RWPE2 (cell line): ENCODE measurements at regions not wholly inside any gene's neighbourhood (a gene's known extent, or its start where the extent isn't known, plus 50 kb on each side); places are given as distances from the start of the nearest gene placed in this dataset.

ENCODE experiments used
- ATAC-seq: fragments of 200-7000 bp; cut with Tn5 transposase; 3 replicates; pipeline ENCODE4 v1.9.1; 2021; ENCODE audit warnings: low read depth
- DNase-seq: peaks from one replicate; pipeline ENCODE4 v3.0.0-alpha.2; 2020; ENCODE audit warnings: low spot score
- H3K27ac ChIP-seq: fragments of 450-650 bp; 2 replicates; pipeline ENCODE4 v1.5.1; 2017; ENCODE audit warnings: mild to moderate bottlenecking; ENCODE audit not compliant: poor library complexity, severe bottlenecking
- H3K27me3 ChIP-seq: fragments of 250-450 bp; sonication (Bioruptor Pico); 2 replicates; pipeline ENCODE4 v1.5.1; 2021; ENCODE audit warnings: mild to moderate bottlenecking, moderate library complexity; ENCODE audit not compliant: insufficient read depth, poor library complexity, severe bottlenecking
- H3K36me3 ChIP-seq: fragments of 250-450 bp; sonication (Bioruptor Pico); 2 replicates; pipeline ENCODE4 v1.5.1; 2020; ENCODE audit warnings: low read depth, mild to moderate bottlenecking, moderate library complexity
- H3K4me1 ChIP-seq: fragments of 250-450 bp; sonication (Bioruptor Pico); 2 replicates; pipeline ENCODE4 v1.5.1; 2021; ENCODE audit warnings: mild to moderate bottlenecking, moderate library complexity; ENCODE audit not compliant: insufficient read depth, poor library complexity, severe bottlenecking
- H3K4me3 ChIP-seq: fragments of 250-450 bp; sonication (Bioruptor Pico); 2 replicates; pipeline ENCODE4 v1.5.1; 2021; ENCODE audit warnings: mild to moderate bottlenecking, moderate library complexity; ENCODE audit not compliant: severe bottlenecking
- H3K9me3 ChIP-seq: fragments of 250-450 bp; sonication (Bioruptor Pico); 2 replicates; pipeline ENCODE4 v1.5.1; 2021; ENCODE audit warnings: mild to moderate bottlenecking, moderate library complexity; ENCODE audit not compliant: severe bottlenecking
- TF ChIP-seq, protein P1 (sequence below): fragments of 450-650 bp; IDR thresholded peaks from one replicate; pipeline ENCODE4 v1.5.1; 2017; ENCODE audit warnings: mild to moderate bottlenecking, moderate library complexity; ENCODE audit not compliant: poor library complexity, severe bottlenecking

DNA sequence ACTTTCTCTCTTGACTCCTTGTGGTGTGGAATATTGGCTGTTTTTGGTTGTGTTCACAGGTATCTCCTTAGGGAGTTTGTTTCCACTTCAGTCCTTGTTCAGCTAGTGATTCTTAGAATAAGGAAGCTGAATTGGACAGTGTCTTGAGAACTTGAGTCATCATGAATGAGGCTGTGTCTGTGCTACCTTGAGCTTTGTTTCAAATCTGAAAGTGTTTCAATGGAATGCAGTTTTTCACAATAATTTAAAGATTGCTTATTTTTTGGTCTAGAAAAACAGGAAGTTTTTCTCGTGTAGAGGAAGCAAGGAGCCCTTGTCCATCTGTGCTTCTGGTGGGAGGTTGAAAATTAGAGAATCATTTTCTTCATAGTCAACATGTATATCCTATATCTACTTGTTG lies 76.5 kb downstream of the ZNF518B start:
- DNase-seq (no peak), ATAC-seq (peak; percentile 44; the same call in 1 of the 3 replicates)
- TF ChIP-seq, protein P1, sequence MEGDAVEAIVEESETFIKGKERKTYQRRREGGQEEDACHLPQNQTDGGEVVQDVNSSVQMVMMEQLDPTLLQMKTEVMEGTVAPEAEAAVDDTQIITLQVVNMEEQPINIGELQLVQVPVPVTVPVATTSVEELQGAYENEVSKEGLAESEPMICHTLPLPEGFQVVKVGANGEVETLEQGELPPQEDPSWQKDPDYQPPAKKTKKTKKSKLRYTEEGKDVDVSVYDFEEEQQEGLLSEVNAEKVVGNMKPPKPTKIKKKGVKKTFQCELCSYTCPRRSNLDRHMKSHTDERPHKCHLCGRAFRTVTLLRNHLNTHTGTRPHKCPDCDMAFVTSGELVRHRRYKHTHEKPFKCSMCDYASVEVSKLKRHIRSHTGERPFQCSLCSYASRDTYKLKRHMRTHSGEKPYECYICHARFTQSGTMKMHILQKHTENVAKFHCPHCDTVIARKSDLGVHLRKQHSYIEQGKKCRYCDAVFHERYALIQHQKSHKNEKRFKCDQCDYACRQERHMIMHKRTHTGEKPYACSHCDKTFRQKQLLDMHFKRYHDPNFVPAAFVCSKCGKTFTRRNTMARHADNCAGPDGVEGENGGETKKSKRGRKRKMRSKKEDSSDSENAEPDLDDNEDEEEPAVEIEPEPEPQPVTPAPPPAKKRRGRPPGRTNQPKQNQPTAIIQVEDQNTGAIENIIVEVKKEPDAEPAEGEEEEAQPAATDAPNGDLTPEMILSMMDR, result no peak
- Histone ChIP-seq H3K36me3 (no peaks in the 10 kb centered on the region), H3K9me3 (no peaks in the 10 kb centered on the region), H3K27ac (no peak overlapping the region), H3K4me1 (no peaks in the 10 kb centered on the region), H3K27me3 (no peaks in the 10 kb centered on the region), H3K4me3 (no peak overlapping the region)

DNA sequence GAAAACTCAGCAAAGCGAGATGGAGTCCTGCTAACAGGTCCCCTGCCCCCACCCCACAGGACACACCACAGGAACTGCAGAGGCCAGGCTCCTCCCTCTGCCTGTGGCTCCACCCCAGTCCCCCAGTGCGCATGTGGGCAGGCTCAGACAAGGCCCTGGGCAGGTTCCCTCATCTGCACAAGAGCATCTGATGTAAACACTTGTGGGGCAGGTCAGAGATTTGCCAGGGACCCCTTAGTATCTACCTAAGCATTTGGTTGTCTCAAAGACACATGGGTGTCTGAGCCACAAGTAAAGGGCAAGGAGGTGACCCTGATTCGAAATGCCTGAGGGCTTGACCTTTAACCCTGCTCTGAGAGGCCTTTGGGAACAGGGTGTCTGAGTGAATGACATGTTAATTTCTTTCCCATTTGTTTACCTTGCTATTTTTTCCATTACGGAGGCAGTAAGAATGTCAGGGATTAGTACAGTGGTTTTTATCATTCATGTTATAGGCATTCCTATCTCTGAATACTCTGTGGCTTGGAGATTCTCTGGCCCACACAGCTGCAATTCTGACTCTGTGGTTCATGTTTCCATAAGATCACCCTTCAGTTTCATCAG lies 85.3 kb downstream of the ZNF518B start:
- TF ChIP-seq, protein P1, result no peak
- peak; percentile 89 for ATAC-seq
- no peak overlapping the region for H3K4me3 ChIP-seq
- no peaks in the 10 kb centered on the region for H3K36me3 ChIP-seq
- H3K9me3 ChIP-seq, result no peaks in the 10 kb centered on the region
- peaks cover 14% of the 10 kb centered on the region for H3K4me1 ChIP-seq
- no peak for DNase-seq
- no peaks in the 10 kb centered on the region for H3K27me3 ChIP-seq
- H3K27ac ChIP-seq, result peak overlapping the region; percentile 11

DNA sequence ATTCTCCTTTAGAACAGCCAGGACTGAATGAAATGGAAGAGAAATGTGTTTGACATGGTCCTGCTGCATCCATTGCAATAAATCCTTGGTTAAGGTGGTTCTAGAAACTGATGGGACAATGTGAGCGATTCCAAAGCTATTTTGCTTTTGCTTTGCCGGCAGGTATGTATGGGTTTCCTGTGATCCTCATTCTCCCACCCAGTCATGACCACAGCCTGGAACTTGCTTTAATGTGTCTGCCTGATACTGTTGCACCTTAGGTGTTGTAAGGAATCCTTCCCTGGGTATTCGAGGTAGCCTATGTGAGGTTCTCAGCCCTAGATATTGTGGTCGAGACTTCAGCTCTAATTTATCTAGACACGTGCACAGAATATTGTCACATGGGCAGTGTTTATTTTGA lies 86.1 kb downstream of the ZNF518B start:
- no peak; the same call in 2 of the 3 replicates for ATAC-seq

DNA sequence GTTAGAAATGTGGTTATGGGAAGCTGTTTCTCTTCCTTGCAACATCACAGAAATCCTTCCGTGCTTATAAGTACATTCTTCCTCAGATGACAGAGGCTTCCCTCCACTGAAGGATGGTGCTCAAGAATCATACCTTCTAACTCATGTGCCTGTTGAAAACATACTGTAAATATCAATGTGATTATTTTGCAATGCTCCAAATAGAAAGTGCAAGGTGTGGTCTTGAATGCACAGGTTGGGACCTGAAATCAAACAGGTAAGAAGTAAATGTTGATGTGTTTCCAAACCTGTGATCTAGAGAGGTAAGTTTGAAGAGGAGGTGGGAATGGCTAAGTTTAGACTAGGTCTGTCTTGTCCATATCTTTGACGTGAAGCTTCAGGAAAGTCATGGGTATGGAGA lies 87.7 kb downstream of the ZNF518B start:
- Histone ChIP-seq H3K27ac (no peak overlapping the region), H3K27me3 (no peaks in the 10 kb centered on the region), H3K4me3 (no peak overlapping the region), H3K4me1 (peaks cover 22% of the 10 kb centered on the region), H3K36me3 (no peaks in the 10 kb centered on the region), H3K9me3 (no peaks in the 10 kb centered on the region)
- TF ChIP-seq, protein P1, result no peak
- ATAC-seq, result no peak
- DNase-seq, result no peak

More for the DNA sequence above, 86.1 kb downstream of the ZNF518B start:
- no peaks in the 10 kb centered on the region for H3K27me3 ChIP-seq
- H3K36me3 ChIP-seq, result no peaks in the 10 kb centered on the region
- no peak overlapping the region for H3K27ac ChIP-seq
- H3K9me3 ChIP-seq, result no peaks in the 10 kb centered on the region
- peaks cover 22% of the 10 kb centered on the region for H3K4me1 ChIP-seq
- TF ChIP-seq, protein P1, result no peak
- no peak overlapping the region for H3K4me3 ChIP-seq
- no peak for DNase-seq

DNA sequence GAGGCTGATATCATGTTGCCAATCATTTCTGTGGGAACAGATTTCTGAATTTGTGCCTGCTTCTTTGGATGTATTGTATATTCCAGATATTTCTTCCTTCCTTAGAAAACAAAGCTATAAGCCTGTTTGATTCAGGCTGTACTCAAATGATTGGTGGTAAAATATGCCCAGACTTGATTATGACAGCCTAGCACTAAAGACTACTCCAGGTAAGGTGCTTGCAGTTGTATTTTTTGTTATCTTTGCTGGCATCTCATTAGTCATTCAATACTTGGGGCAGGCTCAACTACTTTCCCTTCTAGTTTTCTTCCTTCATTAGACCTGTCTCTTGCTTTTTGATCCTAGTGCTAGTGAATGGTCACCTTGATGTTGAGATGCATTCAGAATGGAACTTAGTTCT lies 90.6 kb downstream of the ZNF518B start:
- H3K9me3 ChIP-seq, result no peaks in the 10 kb centered on the region
- TF ChIP-seq, protein P1, result no peak
- peak; percentile 73 for ATAC-seq
- no peaks in the 10 kb centered on the region for H3K36me3 ChIP-seq
- DNase-seq, result no peak
- peaks cover 14% of the 10 kb centered on the region for H3K4me1 ChIP-seq
- no peak overlapping the region for H3K4me3 ChIP-seq
- H3K27me3 ChIP-seq, result no peaks in the 10 kb centered on the region
- H3K27ac ChIP-seq, result no peak overlapping the region
